Ishikawa (cell line): ENCODE measurements at regions not wholly inside any gene's neighbourhood (a gene's known extent, or its start where the extent isn't known, plus 50 kb on each side); places are given as distances from the start of the nearest gene placed in this dataset.

Experiments used
- CREB1 ChIP-seq: IDR thresholded peaks from 2 replicates; pipeline ENCODE4 v1.6.1; 2012; ENCODE audit warnings: low read depth
- EP300 ChIP-seq: IDR thresholded peaks from 2 replicates; pipeline ENCODE4 v1.6.1; 2012; ENCODE audit warnings: borderline replicate concordance
- FOXM1 ChIP-seq: IDR thresholded peaks from 2 replicates; pipeline ENCODE4 v1.6.1; 2012; ENCODE audit warnings: low read depth, borderline replicate concordance
- MAX ChIP-seq: IDR thresholded peaks from 2 replicates; pipeline ENCODE4 v1.6.1; 2012
- NFIC ChIP-seq: IDR thresholded peaks from 2 replicates; pipeline ENCODE4 v1.6.1; 2012
- RAD21 ChIP-seq: IDR thresholded peaks from 2 replicates; pipeline ENCODE4 v1.6.1; 2012; ENCODE audit warnings: low read depth
- REST ChIP-seq: IDR thresholded peaks from 2 replicates; pipeline ENCODE4 v1.6.1; 2012; ENCODE audit warnings: low read depth, mild to moderate bottlenecking
- TAF1 ChIP-seq: IDR thresholded peaks from 2 replicates; pipeline ENCODE4 v1.6.1; 2012; ENCODE audit warnings: low read depth, mild to moderate bottlenecking
- YY1 ChIP-seq: IDR thresholded peaks from 2 replicates; pipeline ENCODE4 v1.6.1; 2012; ENCODE audit warnings: low read depth
- ZBTB7A ChIP-seq: IDR thresholded peaks from 2 replicates; pipeline ENCODE4 v1.6.1; 2012; ENCODE audit warnings: low read depth

- TF ChIP-seq REST: no peak
- TF ChIP-seq RAD21: no peak
- TF ChIP-seq CREB1: no peak
- no peak for TF ChIP-seq EP300
- no peak for TF ChIP-seq TAF1
- no peak for TF ChIP-seq FOXM1
- no peak for TF ChIP-seq ZBTB7A
- TF ChIP-seq MAX: no peak
- TF ChIP-seq NFIC: no peak
- TF ChIP-seq YY1: no peak
These were observed 106.2 kb upstream of the CLINT1 start for GRCh38 chr5:157965040-157965678.
